Cardiac septum (tissue), 1 donor: ENCODE measurements at regions not wholly inside any gene's neighbourhood (a gene's known extent, or its start where the extent isn't known, plus 50 kb on each side); places are given as distances from the start of the nearest gene placed in this dataset.
"Not testable (repeated sequence)": the region's sequence is repeated elsewhere in the genome, so short reads cannot be mapped to it uniquely, and the experiment has no call there.

ENCODE experiments used
- DNase-seq: peaks from one replicate; pipeline ENCODE4 v3.0.0-alpha.2; 2020; ENCODE audit warnings: low spot score
- intact Hi-C: fragments of 100-400 bp; cut with DNase I; formaldehyde crosslinking; loops from one replicate; pipeline ENCODE4 v1.14.0; 2022
- donor health status: DM: no; HTN: no; CAD: no.

GRCh38 chr12:131268123-131268522 is 314.4 kb downstream of the ADGRD1 start:
- DNase-seq, intact Hi-C loops: not testable (repeated sequence)

- intact Hi-C loops, DNase-seq: not testable (repeated sequence)
Observed at GRCh38 chr12:131268571-131268970, 314.9 kb downstream of the ADGRD1 start.

GRCh38 chr12:131269551-131269950 is 315.8 kb downstream of the ADGRD1 start:
- intact Hi-C loops: no loop called here
- DNase-seq: no peak

- DNase-seq, intact Hi-C loops: not testable (repeated sequence)
Observed at GRCh38 chr12:131269977-131270376, 316.3 kb downstream of the ADGRD1 start.

GRCh38 chr12:131271724-131272123 is 318.0 kb downstream of the ADGRD1 start:
- no peak for DNase-seq
- intact Hi-C loops: no loop called here

GRCh38 chr12:131272283-131272814 is 318.6 kb downstream of the ADGRD1 start:
- intact Hi-C loops, DNase-seq: not testable (repeated sequence)

- intact Hi-C loops: no loop called here
- DNase-seq: no peak
Observed at GRCh38 chr12:131273291-131273845, 319.7 kb downstream of the ADGRD1 start.

- intact Hi-C loops: no loop called here
- DNase-seq: no peak
Observed at GRCh38 chr12:131274061-131274460, 320.4 kb downstream of the ADGRD1 start.

- no peak for DNase-seq
- intact Hi-C loops: no loop called here
Observed at GRCh38 chr12:131274906-131275305, 321.2 kb downstream of the ADGRD1 start.

- intact Hi-C loops: no loop called here
- no peak for DNase-seq
Observed at GRCh38 chr12:131275824-131276223, 322.1 kb downstream of the ADGRD1 start.

GRCh38 chr12:131276501-131277185 is 322.9 kb downstream of the ADGRD1 start:
- intact Hi-C loops: no loop called here
- DNase-seq: peak; percentile 77

GRCh38 chr12:131277186-131278091 is 323.7 kb downstream of the ADGRD1 start:
- peak; percentile 74 for DNase-seq
- intact Hi-C loops: not testable (repeated sequence)

GRCh38 chr12:131278451-131279115 is 324.9 kb downstream of the ADGRD1 start:
- peak; percentile 77 for DNase-seq
- intact Hi-C loops: not testable (repeated sequence)

- intact Hi-C loops: no loop called here
Observed at GRCh38 chr12:131279281-131279921, 325.7 kb downstream of the ADGRD1 start.

GRCh38 chr12:131280426-131280825 is 326.7 kb downstream of the ADGRD1 start:
- peak; percentile 61 for DNase-seq
- intact Hi-C loops: no loop called here

More at GRCh38 chr12:131279281-131279921, 325.7 kb downstream of the ADGRD1 start:
- peak; percentile 71 for DNase-seq

- intact Hi-C loops: no loop called here
- DNase-seq: peak; percentile 47
Observed at GRCh38 chr12:131281016-131281415, 327.3 kb downstream of the ADGRD1 start.

- intact Hi-C loops: no loop called here
- DNase-seq: peak; percentile 70
Observed at GRCh38 chr12:131282292-131283080, 328.8 kb downstream of the ADGRD1 start.

- intact Hi-C loops: no loop called here
- DNase-seq: peak; percentile 20
Observed at GRCh38 chr12:131283191-131283861, 329.6 kb downstream of the ADGRD1 start.
